ENCODE measurements at regions not wholly inside any gene's neighbourhood (a gene's known extent, or its start where the extent isn't known, plus 50 kb on each side); places are given as distances from the start of the nearest gene placed in this dataset.
"Not testable (repeated sequence)": the region's sequence is repeated elsewhere in the genome, so short reads cannot be mapped to it uniquely, and the experiment has no call there.

DNA sequence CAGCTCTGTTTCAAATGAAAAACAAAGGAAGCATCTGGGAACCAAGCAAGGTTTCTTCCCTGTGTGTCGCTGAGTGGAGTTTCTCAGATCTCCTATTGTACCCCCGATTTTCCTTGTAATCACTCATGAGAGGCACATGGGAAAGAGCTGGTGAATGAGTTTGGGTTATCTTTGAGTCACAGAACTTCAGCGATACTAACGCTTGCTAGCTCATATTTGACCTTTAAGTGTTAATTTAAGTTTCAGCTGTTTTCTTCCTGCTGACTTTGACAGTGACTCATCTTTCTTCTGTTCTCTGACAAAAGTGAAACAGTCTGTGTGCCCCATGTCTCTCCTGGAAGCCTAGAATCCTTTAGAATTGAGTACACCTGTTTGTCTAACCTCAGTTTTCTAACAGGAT, 261.1 kb upstream of the RGS17 start:
- TF ChIP-seq, protein P1, sequence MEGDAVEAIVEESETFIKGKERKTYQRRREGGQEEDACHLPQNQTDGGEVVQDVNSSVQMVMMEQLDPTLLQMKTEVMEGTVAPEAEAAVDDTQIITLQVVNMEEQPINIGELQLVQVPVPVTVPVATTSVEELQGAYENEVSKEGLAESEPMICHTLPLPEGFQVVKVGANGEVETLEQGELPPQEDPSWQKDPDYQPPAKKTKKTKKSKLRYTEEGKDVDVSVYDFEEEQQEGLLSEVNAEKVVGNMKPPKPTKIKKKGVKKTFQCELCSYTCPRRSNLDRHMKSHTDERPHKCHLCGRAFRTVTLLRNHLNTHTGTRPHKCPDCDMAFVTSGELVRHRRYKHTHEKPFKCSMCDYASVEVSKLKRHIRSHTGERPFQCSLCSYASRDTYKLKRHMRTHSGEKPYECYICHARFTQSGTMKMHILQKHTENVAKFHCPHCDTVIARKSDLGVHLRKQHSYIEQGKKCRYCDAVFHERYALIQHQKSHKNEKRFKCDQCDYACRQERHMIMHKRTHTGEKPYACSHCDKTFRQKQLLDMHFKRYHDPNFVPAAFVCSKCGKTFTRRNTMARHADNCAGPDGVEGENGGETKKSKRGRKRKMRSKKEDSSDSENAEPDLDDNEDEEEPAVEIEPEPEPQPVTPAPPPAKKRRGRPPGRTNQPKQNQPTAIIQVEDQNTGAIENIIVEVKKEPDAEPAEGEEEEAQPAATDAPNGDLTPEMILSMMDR (IDR thresholded peaks at IDR 0.05; ENCODE audit: insufficient read depth, low read length): no peak
- no peak for DNase-seq (ENCODE audit: low read depth)
- H3K4me3 ChIP-seq (ENCODE audit: low read depth, low read length): no peak overlapping the region

DNA sequence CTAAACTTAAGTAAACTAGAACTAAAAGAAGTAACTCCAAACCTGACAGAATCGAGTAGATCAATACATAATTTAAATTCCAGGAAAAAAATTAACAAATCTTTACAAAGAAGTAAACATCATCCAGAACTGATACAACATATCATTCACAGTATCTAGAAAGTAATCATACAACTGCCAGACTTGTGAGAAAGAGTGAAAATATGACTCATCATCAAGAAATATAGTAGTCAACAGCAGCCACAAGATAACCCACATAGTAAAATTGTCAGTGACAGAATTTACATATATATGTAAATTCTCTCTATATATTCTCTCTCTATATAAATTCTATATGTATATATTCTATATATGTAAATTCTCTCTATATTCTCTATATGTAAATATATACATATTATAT, 242.8 kb upstream of the RGS17 start:
- DNase-seq (ENCODE audit: low read depth): no peak
- TF ChIP-seq, protein P1 (IDR thresholded peaks at IDR 0.05; ENCODE audit: insufficient read depth, low read length): no peak
- no peak overlapping the region for H3K4me3 ChIP-seq (ENCODE audit: low read depth, low read length)

DNA sequence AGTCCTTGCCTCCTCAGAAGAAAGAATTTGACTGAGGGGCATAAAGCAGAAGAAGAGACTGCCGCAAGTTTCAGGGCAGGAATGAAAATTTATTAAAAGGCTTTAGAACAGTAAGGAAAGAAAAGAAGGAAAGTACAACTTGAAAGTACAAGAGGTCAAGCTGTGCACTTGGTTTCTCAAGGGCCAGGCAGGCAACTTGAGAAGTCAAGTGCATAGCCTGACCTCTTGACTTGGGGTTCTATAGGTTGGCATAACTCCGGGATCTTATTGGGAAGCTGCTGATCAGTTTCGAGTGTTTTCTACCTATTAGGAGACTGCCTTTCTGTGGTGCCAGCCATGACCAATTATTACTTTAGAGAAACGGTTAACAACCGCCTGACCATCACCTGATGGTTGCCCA, 237.0 kb upstream of the RGS17 start:
- DNase-seq (ENCODE audit: low read depth): no peak
- no peak overlapping the region for H3K4me3 ChIP-seq (ENCODE audit: low read depth, low read length)
- TF ChIP-seq, protein P1 (IDR thresholded peaks at IDR 0.05; ENCODE audit: insufficient read depth, low read length): no peak

DNA sequence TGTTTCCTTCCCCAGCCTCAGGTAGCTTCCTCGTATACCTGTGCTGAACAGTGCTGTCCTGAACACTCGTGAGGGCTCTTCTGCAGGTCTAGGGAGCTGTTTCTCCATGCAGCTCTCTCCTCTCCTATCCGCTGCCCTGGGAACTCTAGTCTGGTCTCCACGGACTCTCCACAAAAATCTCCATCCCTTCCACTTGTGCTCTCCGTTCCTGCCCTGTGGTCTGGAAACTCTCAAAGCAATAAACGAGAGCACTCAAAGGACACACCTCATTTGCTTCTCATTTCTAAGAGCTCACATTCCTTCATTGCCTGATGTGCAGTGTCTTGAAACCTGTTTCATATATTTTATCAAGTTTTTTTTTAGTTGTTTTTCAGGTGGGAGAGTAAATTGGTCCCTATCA, 235.9 kb upstream of the RGS17 start:
- TF ChIP-seq, protein P1 (IDR thresholded peaks at IDR 0.05; ENCODE audit: insufficient read depth, low read length): no peak
- DNase-seq (ENCODE audit: low read depth): no peak
- H3K4me3 ChIP-seq (ENCODE audit: low read depth, low read length): no peak overlapping the region

DNA sequence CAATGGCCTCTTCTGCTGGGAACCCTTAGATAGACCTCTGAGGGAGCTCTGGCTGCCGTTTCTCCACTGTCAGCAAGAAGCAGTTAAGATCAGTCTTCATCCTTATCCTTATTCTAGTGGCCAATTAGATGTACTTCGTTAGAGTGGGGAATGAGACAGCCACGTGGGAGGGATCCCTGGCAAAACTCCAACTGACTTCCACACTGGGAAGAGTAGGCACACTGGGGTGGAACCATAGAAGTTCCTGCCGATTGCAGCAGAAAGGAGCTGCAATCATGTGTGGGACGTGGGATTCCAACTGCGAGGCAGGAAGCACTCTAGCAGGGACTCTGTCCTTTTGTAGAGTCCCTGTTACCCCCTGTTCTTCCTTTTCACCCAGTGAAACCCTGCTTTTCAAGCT, 226.3 kb upstream of the RGS17 start:
- TF ChIP-seq, protein P1 (IDR thresholded peaks at IDR 0.05; ENCODE audit: insufficient read depth, low read length): no peak
- DNase-seq (ENCODE audit: low read depth): no peak

DNA sequence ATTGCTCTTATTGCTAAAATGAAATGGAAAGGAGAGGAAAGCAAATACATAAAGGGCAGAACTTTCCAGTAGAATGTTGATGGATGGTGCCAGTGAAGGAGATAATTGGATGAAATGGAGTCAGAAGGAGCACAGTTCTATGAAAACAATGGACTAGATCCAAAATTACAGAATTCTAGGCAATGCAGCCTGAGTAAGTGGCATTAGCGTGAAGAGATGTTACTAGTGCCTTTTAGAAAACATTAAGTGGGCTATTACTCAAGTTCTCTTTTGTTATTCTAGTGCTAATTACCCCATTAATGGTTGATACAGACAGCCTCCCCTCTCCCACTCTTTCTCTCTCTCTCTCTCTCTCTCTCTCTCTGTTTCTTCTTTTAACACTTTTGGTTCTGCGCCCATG, 209.5 kb upstream of the RGS17 start:
- TF ChIP-seq, protein P1 (IDR thresholded peaks at IDR 0.05; ENCODE audit: insufficient read depth, low read length): no peak
- DNase-seq (ENCODE audit: low read depth): no peak
- H3K4me3 ChIP-seq (ENCODE audit: low read depth, low read length): no peak overlapping the region

More for the DNA sequence above, 226.3 kb upstream of the RGS17 start:
- H3K4me3 ChIP-seq (ENCODE audit: low read depth, low read length): no peak overlapping the region

DNA sequence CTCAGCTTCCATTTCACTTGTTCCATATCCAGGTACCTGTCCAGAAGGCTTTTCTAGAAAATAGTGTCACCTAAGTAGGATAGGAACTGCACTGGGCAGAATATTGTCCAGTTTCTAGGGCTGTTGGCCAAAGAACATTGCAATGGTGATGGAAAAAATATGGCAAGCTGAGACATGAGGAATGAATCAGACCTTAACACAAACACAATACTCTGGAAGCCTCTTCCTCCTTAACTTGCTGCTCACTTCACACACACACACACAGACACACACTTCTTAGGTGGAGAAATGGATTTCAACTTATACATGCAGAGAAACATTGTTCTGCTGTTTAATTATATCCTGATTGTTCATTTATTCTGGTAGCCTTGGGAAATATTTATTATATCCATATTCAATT, 203.0 kb upstream of the RGS17 start:
- TF ChIP-seq, protein P1 (IDR thresholded peaks at IDR 0.05; ENCODE audit: insufficient read depth, low read length): no peak
- H3K4me3 ChIP-seq (ENCODE audit: low read depth, low read length): no peak overlapping the region
- DNase-seq (ENCODE audit: low read depth): no peak

DNA sequence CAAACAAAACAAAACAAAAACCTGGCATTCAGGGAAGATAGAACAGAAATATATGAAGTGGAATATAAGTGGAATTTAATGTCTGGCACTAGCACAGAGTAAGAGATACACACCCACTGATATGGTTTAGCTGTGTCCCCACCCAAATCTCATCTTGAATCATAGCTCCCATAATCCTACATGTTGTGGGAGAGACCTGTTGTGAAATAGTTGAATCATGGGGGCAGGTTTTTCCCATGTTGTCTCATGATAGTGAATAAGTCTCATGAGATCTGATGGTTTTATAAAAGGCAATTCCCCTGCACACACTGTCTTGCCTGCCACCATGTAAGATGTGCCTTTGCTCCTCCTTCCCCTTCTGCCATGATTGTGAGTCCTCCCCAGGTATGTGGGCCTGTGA, 200.1 kb upstream of the RGS17 start:
- DNase-seq (ENCODE audit: low read depth); H3K4me3 ChIP-seq (ENCODE audit: low read depth, low read length): not testable (repeated sequence)
